ENCODE measurements at regions not wholly inside any gene's neighbourhood (a gene's known extent, or its start where the extent isn't known, plus 50 kb on each side); places are given as distances from the start of the nearest gene placed in this dataset.

GRCh38 chr9:23412458-23412857 lies 413.6 kb downstream of the ELAVL2 start:
- Histone ChIP-seq H3K9me3 (ENCODE audit: low read depth, low read length) (no peaks in the 10 kb centered on the region), H3K4me3 (no peak overlapping the region), H3K9ac (ENCODE audit: insufficient read length) (no peak overlapping the region), H3K36me3 (ENCODE audit: insufficient read depth, low read length) (no peaks in the 10 kb centered on the region), H3K27ac (no peak overlapping the region)
- TF ChIP-seq EZH2 (IDR thresholded peaks at IDR 0.05) (no peak), FOXP2 (optimal IDR thresholded peaks at IDR 0.05; ENCODE audit: control extremely low read depth, extremely low read length, insufficient read depth) (no peak), POLR2AphosphoS5 (IDR thresholded peaks at IDR 0.05; ENCODE audit: borderline replicate concordance, low read depth, low read length) (no peak)
- DNase-seq (ENCODE audit: low read depth, low spot score), result no peak

GRCh38 chr9:23413541-23413940 lies 412.5 kb downstream of the ELAVL2 start:
- Histone ChIP-seq H3K27ac (no peak overlapping the region), H3K36me3 (ENCODE audit: insufficient read depth, low read length) (no peaks in the 10 kb centered on the region), H3K9ac (ENCODE audit: insufficient read length) (no peak overlapping the region), H3K9me3 (ENCODE audit: low read depth, low read length) (no peaks in the 10 kb centered on the region), H3K4me3 (no peak overlapping the region)
- no peak for TF ChIP-seq POLR2AphosphoS5 (IDR thresholded peaks at IDR 0.05; ENCODE audit: borderline replicate concordance, low read depth, low read length)
- TF ChIP-seq EZH2 (IDR thresholded peaks at IDR 0.05), result no peak
- TF ChIP-seq FOXP2 (optimal IDR thresholded peaks at IDR 0.05; ENCODE audit: control extremely low read depth, extremely low read length, insufficient read depth), result no peak
- no peak for DNase-seq (ENCODE audit: low read depth, low spot score)

- no peak for DNase-seq (ENCODE audit: low read depth, low spot score)
- no peak for TF ChIP-seq FOXP2 (optimal IDR thresholded peaks at IDR 0.05; ENCODE audit: control extremely low read depth, extremely low read length, insufficient read depth)
- no peak for TF ChIP-seq POLR2AphosphoS5 (IDR thresholded peaks at IDR 0.05; ENCODE audit: borderline replicate concordance, low read depth, low read length)
- no peak for TF ChIP-seq EZH2 (IDR thresholded peaks at IDR 0.05)
- H3K27ac ChIP-seq, result no peak overlapping the region
- no peaks in the 10 kb centered on the region for H3K9me3 ChIP-seq (ENCODE audit: low read depth, low read length)
- H3K9ac ChIP-seq (ENCODE audit: insufficient read length), result no peak overlapping the region
- no peak overlapping the region for H3K4me3 ChIP-seq
- no peaks in the 10 kb centered on the region for H3K36me3 ChIP-seq (ENCODE audit: insufficient read depth, low read length)
Measured at GRCh38 chr9:23423999-23424398, 402.0 kb downstream of the ELAVL2 start.

- TF ChIP-seq POLR2AphosphoS5 (IDR thresholded peaks at IDR 0.05; ENCODE audit: borderline replicate concordance, low read depth, low read length) (no peak), EZH2 (IDR thresholded peaks at IDR 0.05) (no peak)
- no peak for DNase-seq (ENCODE audit: low read depth, low spot score)
- Histone ChIP-seq H3K36me3 (ENCODE audit: insufficient read depth, low read length) (no peaks in the 10 kb centered on the region), H3K9me3 (ENCODE audit: low read depth, low read length) (no peaks in the 10 kb centered on the region), H3K4me3 (no peak overlapping the region), H3K27ac (no peak overlapping the region), H3K9ac (ENCODE audit: insufficient read length) (no peak overlapping the region)
Measured at GRCh38 chr9:23426144-23426543, 399.9 kb downstream of the ELAVL2 start.

- Histone ChIP-seq H3K36me3 (ENCODE audit: insufficient read depth, low read length) (no peaks in the 10 kb centered on the region), H3K4me3 (no peak overlapping the region), H3K9me3 (ENCODE audit: low read depth, low read length) (no peaks in the 10 kb centered on the region), H3K27ac (no peak overlapping the region), H3K9ac (ENCODE audit: insufficient read length) (no peak overlapping the region)
- no peak for DNase-seq (ENCODE audit: low read depth, low spot score)
- TF ChIP-seq POLR2AphosphoS5 (IDR thresholded peaks at IDR 0.05; ENCODE audit: borderline replicate concordance, low read depth, low read length), result no peak
- no peak for TF ChIP-seq EZH2 (IDR thresholded peaks at IDR 0.05)
- no peak for TF ChIP-seq FOXP2 (optimal IDR thresholded peaks at IDR 0.05; ENCODE audit: control extremely low read depth, extremely low read length, insufficient read depth)
Measured at GRCh38 chr9:23431459-23431858, 394.6 kb downstream of the ELAVL2 start.

DNA sequence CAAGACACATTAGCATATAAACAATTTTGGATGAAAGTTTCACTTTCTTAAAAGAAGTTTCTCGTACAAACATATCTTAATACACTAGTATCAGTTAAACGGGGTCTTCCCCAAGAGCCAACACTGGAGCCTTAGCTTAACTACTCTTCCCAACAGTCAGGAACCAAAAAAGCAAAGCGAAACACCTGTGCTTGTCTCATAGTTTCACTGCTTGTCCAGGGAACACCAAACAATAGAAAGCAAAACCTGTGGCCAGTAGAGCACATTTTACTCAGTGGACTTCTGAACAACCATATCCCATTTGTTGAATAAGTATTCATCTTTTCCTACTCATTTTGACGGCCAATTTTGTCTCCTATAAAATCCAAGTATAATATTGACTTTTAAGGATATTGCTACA lies 391.4 kb downstream of the ELAVL2 start:
- H3K4me3 ChIP-seq, result no peak overlapping the region
- H3K27ac ChIP-seq, result no peak overlapping the region
- no peaks in the 10 kb centered on the region for H3K36me3 ChIP-seq (ENCODE audit: insufficient read depth, low read length)
- H3K9ac ChIP-seq (ENCODE audit: insufficient read length), result no peak overlapping the region
- DNase-seq (ENCODE audit: low read depth, low spot score), result no peak
- H3K9me3 ChIP-seq (ENCODE audit: low read depth, low read length), result no peaks in the 10 kb centered on the region
- TF ChIP-seq FOXP2 (optimal IDR thresholded peaks at IDR 0.05; ENCODE audit: control extremely low read depth, extremely low read length, insufficient read depth) (no peak), EZH2 (IDR thresholded peaks at IDR 0.05) (no peak), POLR2AphosphoS5 (IDR thresholded peaks at IDR 0.05; ENCODE audit: borderline replicate concordance, low read depth, low read length) (no peak)

GRCh38 chr9:23438299-23438907 lies 387.6 kb downstream of the ELAVL2 start:
- Histone ChIP-seq H3K27ac (no peak overlapping the region), H3K9ac (ENCODE audit: insufficient read length) (no peak overlapping the region), H3K36me3 (ENCODE audit: insufficient read depth, low read length) (no peaks in the 10 kb centered on the region), H3K9me3 (ENCODE audit: low read depth, low read length) (no peaks in the 10 kb centered on the region), H3K4me3 (no peak overlapping the region)
- TF ChIP-seq FOXP2 (optimal IDR thresholded peaks at IDR 0.05; ENCODE audit: control extremely low read depth, extremely low read length, insufficient read depth) (no peak), POLR2AphosphoS5 (IDR thresholded peaks at IDR 0.05; ENCODE audit: borderline replicate concordance, low read depth, low read length) (no peak), EZH2 (IDR thresholded peaks at IDR 0.05) (no peak)
- no peak for DNase-seq (ENCODE audit: low read depth, low spot score)

- H3K9me3 ChIP-seq (ENCODE audit: low read depth, low read length), result no peaks in the 10 kb centered on the region
- no peak overlapping the region for H3K9ac ChIP-seq (ENCODE audit: insufficient read length)
- H3K27ac ChIP-seq, result no peak overlapping the region
- TF ChIP-seq POLR2AphosphoS5 (IDR thresholded peaks at IDR 0.05; ENCODE audit: borderline replicate concordance, low read depth, low read length) (no peak), FOXP2 (optimal IDR thresholded peaks at IDR 0.05; ENCODE audit: control extremely low read depth, extremely low read length, insufficient read depth) (no peak), EZH2 (IDR thresholded peaks at IDR 0.05) (no peak)
- H3K4me3 ChIP-seq, result no peak overlapping the region
- DNase-seq (ENCODE audit: low read depth, low spot score), result no peak
- H3K36me3 ChIP-seq (ENCODE audit: insufficient read depth, low read length), result no peaks in the 10 kb centered on the region
Measured at GRCh38 chr9:23441275-23441674, 384.8 kb downstream of the ELAVL2 start.

DNA sequence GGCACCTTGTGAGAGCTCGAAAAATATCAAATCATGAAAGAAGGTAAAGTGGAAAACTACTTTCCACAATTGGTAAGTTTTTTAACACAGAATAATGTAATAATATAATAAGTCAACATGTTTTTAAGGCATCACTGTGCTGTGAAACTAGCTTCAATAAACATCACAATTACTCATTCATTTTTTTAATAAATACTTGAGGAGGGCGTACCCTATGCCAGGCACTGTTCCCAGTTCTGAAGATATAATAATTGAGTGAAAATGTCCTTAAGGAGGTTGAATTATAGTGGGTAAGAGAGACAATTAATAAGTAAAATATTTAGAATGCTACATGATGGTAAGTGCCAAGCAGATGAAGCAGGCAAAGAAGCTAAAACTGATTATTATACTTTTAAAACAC lies 381.4 kb downstream of the ELAVL2 start:
- Histone ChIP-seq H3K36me3 (ENCODE audit: insufficient read depth, low read length) (no peaks in the 10 kb centered on the region), H3K9me3 (ENCODE audit: low read depth, low read length) (no peaks in the 10 kb centered on the region), H3K27ac (no peak overlapping the region), H3K4me3 (no peak overlapping the region), H3K9ac (ENCODE audit: insufficient read length) (no peak overlapping the region)
- DNase-seq (ENCODE audit: low read depth, low spot score), result no peak
- TF ChIP-seq POLR2AphosphoS5 (IDR thresholded peaks at IDR 0.05; ENCODE audit: borderline replicate concordance, low read depth, low read length) (no peak), EZH2 (IDR thresholded peaks at IDR 0.05) (no peak), FOXP2 (optimal IDR thresholded peaks at IDR 0.05; ENCODE audit: control extremely low read depth, extremely low read length, insufficient read depth) (no peak)
